ENCODE measurements at regions not wholly inside any gene's neighbourhood (a gene's known extent, or its start where the extent isn't known, plus 50 kb on each side); places are given as distances from the start of the nearest gene placed in this dataset.

DNA sequence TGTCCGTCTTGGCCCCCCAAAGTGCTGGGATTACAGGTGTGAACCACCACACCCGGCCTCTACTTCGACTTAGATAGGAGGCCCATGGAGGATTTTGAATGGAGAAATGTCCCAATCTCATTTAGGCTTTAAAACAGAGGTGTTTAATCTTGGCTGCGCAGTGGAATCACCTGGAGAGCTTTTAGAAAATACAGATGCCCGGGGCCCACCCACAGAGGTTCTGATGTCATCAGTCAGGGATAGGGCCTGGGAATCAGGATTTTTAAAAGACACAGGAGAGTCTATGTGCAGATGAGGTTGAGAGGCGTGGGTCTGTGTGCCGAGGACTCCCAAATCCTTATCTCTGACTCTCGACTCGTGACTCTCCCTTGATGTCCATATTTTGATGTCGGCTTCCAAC, 124.0 kb upstream of the BOD1 start:
- DNase-seq (ENCODE audit: low spot score) = no peak
- H3K4me3 ChIP-seq = no peak overlapping the region
- no peak overlapping the region for H3K27ac ChIP-seq
- TF ChIP-seq CTCF (IDR thresholded peaks at IDR 0.05) = no peak

DNA sequence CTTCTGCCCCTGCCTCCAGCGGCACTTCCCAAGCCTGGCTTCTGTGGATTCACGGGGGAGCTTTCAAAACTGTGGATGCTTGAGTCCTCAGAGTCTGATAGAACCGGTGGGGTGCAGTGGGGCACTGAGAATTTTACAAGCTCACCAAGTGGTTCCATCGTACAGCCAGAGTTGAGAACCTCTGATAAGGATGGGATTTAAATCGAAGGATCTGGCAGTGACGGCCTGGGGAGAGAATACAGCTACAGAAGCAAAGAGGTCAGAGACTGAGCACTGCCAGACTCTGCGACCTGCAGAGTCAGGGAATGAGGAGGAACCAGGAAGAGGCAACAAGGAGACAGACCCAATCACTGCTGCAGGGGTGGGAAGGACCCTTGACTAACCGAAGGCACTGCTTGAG, 124.6 kb upstream of the BOD1 start:
- no peak for TF ChIP-seq CTCF (IDR thresholded peaks at IDR 0.05)
- H3K27ac ChIP-seq = no peak overlapping the region
- DNase-seq (ENCODE audit: low spot score) = no peak
- H3K4me3 ChIP-seq = no peak overlapping the region

- TF ChIP-seq CTCF (IDR thresholded peaks at IDR 0.05) = no peak
- DNase-seq (ENCODE audit: low spot score) = no peak
- Histone ChIP-seq H3K4me3 (no peak overlapping the region), H3K27ac (no peak overlapping the region)
Observed at GRCh38 chr5:173741729-173742431, 125.4 kb upstream of the BOD1 start.

- no peak overlapping the region for H3K4me3 ChIP-seq
- no peak for DNase-seq (ENCODE audit: low spot score)
- H3K27ac ChIP-seq = no peak overlapping the region
- TF ChIP-seq CTCF (IDR thresholded peaks at IDR 0.05) = no peak
Observed at GRCh38 chr5:173742432-173742816, 126.0 kb upstream of the BOD1 start.

DNA sequence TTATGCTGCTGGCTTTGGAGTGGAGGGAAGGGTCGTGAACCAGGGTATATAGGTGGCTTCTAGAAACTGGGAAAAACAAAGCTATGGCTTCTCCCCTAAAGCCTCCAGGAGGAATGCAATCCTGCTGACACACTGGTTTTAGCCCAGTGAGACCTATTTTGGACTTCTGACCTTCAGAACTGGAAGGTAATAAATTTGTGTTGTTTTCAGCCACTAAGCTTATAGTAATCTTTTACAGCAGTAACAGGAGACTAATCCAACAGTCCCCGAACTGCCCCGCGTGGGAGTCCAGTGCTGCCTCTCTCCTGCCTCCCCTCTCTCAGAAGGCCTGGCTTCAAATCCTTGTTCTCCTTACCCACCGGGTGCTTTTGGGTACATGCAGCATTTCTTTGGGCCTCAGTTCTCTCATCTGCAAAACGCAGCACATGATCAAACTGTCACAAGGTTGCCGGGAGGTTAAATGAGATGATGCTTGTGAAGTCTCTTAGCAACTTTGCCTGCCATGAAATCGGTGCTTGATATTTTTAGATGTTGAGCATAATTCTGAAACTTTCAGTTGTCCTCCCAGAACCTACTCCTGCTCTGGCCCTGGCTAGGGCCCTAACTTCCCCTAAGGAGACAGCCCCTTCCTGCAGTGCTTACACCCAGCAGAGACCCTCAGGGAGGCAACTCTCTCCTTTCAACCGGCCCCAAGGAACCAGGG, 127.3 kb upstream of the BOD1 start:
- Histone ChIP-seq H3K4me3 (no peak overlapping the region), H3K27ac (no peak overlapping the region)
- no peak for TF ChIP-seq CTCF (IDR thresholded peaks at IDR 0.05)

GRCh38 chr5:173744551-173744950, 128.1 kb upstream of the BOD1 start:
- no peak for DNase-seq (ENCODE audit: low spot score)
- no peak for TF ChIP-seq CTCF (IDR thresholded peaks at IDR 0.05)
- H3K4me3 ChIP-seq = no peak overlapping the region
- no peak overlapping the region for H3K27ac ChIP-seq

More for the DNA sequence above, 127.3 kb upstream of the BOD1 start:
- DNase-seq (ENCODE audit: low spot score) = no peak

DNA sequence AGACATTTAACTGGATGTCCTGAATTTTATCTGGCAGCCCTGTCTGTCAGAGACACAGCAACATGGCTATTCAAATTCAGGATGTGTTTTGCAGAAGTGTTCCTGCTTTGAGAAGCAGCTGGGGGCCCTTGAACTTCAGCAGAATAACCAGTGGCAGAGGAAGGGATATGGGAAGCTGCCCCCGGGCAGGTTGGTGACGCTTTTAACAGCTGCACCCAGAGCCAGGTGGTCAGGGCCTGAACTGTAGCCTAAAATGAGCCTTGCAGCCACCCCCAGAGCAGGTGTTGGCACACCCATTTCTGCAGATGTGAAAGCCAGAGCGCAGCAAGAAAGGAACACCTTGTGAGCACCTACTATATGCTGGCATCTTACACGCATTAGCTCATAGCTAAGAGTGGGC, 128.7 kb upstream of the BOD1 start:
- Histone ChIP-seq H3K4me3 (no peak overlapping the region), H3K27ac (no peak overlapping the region)
- TF ChIP-seq CTCF (IDR thresholded peaks at IDR 0.05) = no peak
- DNase-seq (ENCODE audit: low spot score) = no peak
